ENCODE measurements at regions not wholly inside any gene's neighbourhood (a gene's known extent, or its start where the extent isn't known, plus 50 kb on each side); places are given as distances from the start of the nearest gene placed in this dataset.

- no peak for TF ChIP-seq POLR2A (IDR thresholded peaks at IDR 0.05)
- TF ChIP-seq CTCF (IDR thresholded peaks at IDR 0.05) = no peak
Observed at GRCh38 chr10:111445667-111446066, 368.8 kb downstream of the ADRA2A start.
